GM10248 (cell line): ENCODE measurements at regions not wholly inside any gene's neighbourhood (a gene's known extent, or its start where the extent isn't known, plus 50 kb on each side); places are given as distances from the start of the nearest gene placed in this dataset.

Experiments
- CTCF ChIA-PET: fragments of 300-600 bp; sonication (Branson Sonifier 250); formaldehyde crosslinking; extraction: SDS; loops from one replicate; lab custom pipeline; 2021; ENCODE audit warnings: antibody characterized with exemption; lab: Yijun Ruan, JAX
- POLR2A ChIA-PET: fragments of 350-650 bp; sonication (Branson Sonifier 250); formaldehyde crosslinking; extraction: SDS; loops from one replicate; lab custom pipeline; 2020; ENCODE audit warnings: antibody characterized with exemption; lab: Yijun Ruan, JAX
- DNase-seq: peaks from one replicate; pipeline ENCODE4 v3.0.0; 2012; ENCODE audit errors: extremely low spot score
- TF ChIP-seq, protein P1 (sequence below): IDR thresholded peaks from 2 replicates; pipeline ENCODE4 v1.5.1; 2012; ENCODE audit warnings: mild to moderate bottlenecking, low read depth; ENCODE audit errors: extremely low read depth, missing control alignments, control extremely low read depth

DNA sequence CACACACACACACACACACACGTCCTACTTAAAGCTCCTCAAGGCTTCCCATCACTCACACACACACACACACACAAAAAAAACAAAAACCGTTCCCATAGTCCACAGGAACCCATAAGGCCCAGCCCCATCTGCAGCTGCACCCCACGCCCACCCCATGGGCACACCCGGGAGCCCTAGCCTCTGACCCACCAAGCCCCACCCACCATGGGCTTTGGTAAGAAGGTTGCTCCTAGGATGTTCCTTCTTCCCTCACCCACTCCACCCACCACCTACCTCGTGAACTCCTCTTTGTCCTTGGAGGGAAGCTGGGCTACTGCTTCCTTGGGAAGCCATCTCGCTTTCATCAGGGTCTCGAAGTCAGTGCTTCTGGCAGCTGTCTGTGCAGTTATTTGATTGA lies 115.1 kb downstream of the TPRA1 start:
- POLR2A ChIA-PET, result no interaction called here
- TF ChIP-seq, protein P1, sequence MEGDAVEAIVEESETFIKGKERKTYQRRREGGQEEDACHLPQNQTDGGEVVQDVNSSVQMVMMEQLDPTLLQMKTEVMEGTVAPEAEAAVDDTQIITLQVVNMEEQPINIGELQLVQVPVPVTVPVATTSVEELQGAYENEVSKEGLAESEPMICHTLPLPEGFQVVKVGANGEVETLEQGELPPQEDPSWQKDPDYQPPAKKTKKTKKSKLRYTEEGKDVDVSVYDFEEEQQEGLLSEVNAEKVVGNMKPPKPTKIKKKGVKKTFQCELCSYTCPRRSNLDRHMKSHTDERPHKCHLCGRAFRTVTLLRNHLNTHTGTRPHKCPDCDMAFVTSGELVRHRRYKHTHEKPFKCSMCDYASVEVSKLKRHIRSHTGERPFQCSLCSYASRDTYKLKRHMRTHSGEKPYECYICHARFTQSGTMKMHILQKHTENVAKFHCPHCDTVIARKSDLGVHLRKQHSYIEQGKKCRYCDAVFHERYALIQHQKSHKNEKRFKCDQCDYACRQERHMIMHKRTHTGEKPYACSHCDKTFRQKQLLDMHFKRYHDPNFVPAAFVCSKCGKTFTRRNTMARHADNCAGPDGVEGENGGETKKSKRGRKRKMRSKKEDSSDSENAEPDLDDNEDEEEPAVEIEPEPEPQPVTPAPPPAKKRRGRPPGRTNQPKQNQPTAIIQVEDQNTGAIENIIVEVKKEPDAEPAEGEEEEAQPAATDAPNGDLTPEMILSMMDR, result no peak
- CTCF ChIA-PET, result interaction anchor here (0.8 to 1.1 kb wide), 3 partner anchors 9 to 18 kb away, joined by 3 to 4 read pairs (median 3); no protein-coding TSS in a partner anchor
- no peak for DNase-seq

DNA sequence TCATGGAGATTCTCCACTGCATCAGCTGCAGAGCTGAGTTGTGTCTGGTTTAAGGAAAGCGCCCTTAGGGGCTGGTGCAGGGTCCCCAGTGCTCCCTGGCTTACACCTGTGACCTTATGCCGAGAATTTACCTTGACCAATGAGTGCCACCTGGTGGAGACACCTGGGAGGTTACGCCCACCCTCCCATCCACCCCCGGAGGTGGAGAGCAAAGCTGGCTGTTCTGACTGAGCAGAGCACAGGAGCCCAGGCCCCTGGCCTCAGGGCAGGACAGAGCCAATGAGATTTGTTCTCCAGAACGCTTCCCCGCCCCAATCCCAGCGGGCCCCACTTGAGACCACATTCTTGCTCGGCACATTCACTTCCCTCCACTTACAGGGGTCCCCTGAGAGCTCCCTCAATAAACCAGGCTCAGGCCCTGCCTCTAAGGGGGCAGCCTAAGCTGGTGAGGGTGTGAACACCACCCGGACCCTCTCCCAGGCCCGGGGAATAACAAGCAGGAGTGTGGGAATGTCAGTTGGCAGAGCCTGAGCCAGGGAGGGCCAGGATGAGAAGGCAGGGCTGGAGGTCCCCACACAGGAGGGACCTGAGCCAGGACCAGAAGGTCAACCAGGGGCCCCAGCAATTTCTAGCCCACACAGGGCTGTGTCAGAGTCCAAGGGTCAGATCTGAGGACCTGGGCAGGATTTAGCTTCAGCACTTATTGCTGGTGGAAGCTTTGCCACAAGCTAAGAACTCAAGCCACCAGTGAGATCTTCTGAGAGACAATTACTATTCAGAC lies 117.1 kb downstream of the TPRA1 start:
- TF ChIP-seq, protein P1, result peak; percentile 40
- CTCF ChIA-PET, result interaction anchor here (0.9 to 3.2 kb wide), 9 partner anchors 10 to 794 kb away, joined by 3 to 20 read pairs (median 5); no protein-coding TSS in a partner anchor
- DNase-seq, result peak; percentile 52
- POLR2A ChIA-PET, result interaction anchor here (0.5 kb wide), 1 partner anchor 571 kb away, joined by 10 read pairs; no protein-coding TSS in a partner anchor

DNA sequence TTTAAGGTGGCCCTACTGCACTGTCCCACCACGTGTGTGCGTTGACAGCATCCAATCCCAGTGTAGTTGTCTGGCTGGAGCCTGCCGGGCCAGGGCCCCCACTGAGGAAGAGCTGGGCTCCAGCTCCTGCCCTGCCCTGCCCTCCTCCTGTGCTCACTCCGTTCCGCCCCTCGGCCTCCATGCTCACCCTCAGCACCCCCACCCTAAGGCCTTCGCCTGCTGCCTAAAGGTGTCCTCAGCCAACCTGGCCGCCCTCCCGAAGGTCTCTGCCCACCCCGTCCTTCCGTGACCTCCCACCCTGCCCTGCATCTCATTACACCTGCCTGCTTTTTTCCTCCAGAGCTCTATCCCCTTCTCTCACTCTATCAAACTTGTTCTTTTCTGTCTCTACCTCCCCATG lies 118.0 kb downstream of the TPRA1 start:
- CTCF ChIA-PET, result interaction anchor here (0.9 to 3.2 kb wide), 8 partner anchors 11 to 793 kb away, joined by 3 to 20 read pairs (median 4); no protein-coding TSS in a partner anchor
- TF ChIP-seq, protein P1, result no peak
- POLR2A ChIA-PET, result no interaction called here
- DNase-seq, result no peak

DNA sequence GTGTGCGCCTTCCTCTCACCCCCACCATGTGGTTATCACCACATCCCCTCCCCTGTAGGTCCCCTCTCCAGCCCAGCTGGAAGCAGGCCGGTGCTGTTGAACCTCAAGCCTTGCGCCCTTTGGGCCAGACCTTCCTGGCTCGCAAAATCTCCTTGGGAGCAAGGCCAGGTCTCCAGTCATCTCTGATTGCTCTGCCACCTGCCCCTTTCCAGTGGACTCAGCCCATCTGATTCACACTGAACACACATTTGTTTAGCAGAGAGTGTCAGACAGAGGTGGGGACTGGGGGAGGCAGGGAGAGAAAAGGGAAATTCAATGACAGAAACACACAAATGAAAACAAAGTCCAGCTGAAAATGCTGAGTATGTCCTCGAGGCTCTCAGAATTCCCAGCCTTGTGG lies 119.4 kb downstream of the TPRA1 start:
- DNase-seq, result no peak
- POLR2A ChIA-PET, result no interaction called here
- CTCF ChIA-PET, result interaction anchor here (0.8 to 3.2 kb wide), 8 partner anchors 9 to 489 kb away, joined by 3 to 20 read pairs (median 3); partner anchors contain the start of gene PLXNA1
- TF ChIP-seq, protein P1, result no peak

DNA sequence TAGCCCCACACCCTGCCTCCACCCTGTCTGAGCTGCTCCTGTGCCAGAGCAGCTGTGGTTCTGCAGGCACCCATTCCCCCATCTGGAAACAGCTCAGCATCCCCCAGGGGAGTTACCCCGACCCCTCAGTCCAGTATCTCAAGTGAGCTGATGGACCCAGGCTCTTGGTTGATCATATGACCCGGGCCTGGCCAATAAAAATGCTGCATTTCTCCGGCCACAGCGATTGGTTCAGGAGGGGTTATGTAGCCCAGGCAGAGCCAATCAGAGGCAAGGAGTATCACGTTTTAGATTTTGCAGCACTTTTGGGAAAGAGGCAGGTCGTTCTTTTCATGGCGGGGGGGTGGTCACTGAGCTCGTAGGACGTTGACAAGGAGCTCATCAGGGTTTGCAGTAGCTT lies 120.8 kb downstream of the TPRA1 start:
- POLR2A ChIA-PET, result no interaction called here
- DNase-seq, result no peak
- TF ChIP-seq, protein P1, result no peak
- CTCF ChIA-PET, result interaction anchor here (1.0 to 2.3 kb wide), 6 partner anchors 10 to 215 kb away, joined by 3 to 12 read pairs (median 4); no protein-coding TSS in a partner anchor

DNA sequence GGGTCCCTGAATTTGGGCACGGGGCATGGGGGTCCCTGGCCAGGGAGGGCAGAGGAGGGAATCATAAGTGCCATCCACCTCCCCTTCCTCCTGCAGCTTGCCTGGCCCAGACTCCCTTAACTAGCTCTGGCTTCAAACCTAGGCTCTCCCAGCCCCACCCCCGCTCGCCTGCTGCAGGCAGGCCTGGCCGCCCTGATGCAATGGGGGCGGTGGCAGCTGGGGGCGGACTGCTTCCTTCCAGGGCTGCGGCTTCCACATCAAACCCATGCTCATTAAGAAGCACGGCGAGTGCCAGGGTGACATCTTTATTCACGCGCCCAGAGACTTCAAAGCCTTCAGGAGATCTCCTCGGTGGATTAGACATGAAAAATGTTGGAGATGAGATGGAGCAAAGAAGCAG lies 123.1 kb downstream of the TPRA1 start:
- TF ChIP-seq, protein P1, result no peak
- POLR2A ChIA-PET, result no interaction called here
- DNase-seq, result no peak
- CTCF ChIA-PET, result no interaction called here
